22Rv1 (cell line): ENCODE measurements at regions not wholly inside any gene's neighbourhood (a gene's known extent, or its start where the extent isn't known, plus 50 kb on each side); places are given as distances from the start of the nearest gene placed in this dataset.

Source experiments
- H3K27ac ChIP-seq: fragments of 450-650 bp; 2 replicates; pipeline ENCODE4 v1.5.1; 2017
- ZFX ChIP-seq: fragments of 450-650 bp; IDR thresholded peaks from 2 replicates; pipeline ENCODE4 v1.6.1; 2017; ENCODE audit warnings: antibody characterized with exemption, borderline replicate concordance
- TF ChIP-seq, protein P1 (sequence below): fragments of 450-650 bp; IDR thresholded peaks from 2 replicates; pipeline ENCODE4 v1.5.1; 2017; ENCODE audit warnings: mild to moderate bottlenecking

GRCh38 chr2:226398580-226398979, 401.0 kb downstream of the IRS1 start:
- H3K27ac ChIP-seq = no peak overlapping the region
- TF ChIP-seq, protein P1, sequence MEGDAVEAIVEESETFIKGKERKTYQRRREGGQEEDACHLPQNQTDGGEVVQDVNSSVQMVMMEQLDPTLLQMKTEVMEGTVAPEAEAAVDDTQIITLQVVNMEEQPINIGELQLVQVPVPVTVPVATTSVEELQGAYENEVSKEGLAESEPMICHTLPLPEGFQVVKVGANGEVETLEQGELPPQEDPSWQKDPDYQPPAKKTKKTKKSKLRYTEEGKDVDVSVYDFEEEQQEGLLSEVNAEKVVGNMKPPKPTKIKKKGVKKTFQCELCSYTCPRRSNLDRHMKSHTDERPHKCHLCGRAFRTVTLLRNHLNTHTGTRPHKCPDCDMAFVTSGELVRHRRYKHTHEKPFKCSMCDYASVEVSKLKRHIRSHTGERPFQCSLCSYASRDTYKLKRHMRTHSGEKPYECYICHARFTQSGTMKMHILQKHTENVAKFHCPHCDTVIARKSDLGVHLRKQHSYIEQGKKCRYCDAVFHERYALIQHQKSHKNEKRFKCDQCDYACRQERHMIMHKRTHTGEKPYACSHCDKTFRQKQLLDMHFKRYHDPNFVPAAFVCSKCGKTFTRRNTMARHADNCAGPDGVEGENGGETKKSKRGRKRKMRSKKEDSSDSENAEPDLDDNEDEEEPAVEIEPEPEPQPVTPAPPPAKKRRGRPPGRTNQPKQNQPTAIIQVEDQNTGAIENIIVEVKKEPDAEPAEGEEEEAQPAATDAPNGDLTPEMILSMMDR = no peak
- no peak for TF ChIP-seq ZFX

DNA sequence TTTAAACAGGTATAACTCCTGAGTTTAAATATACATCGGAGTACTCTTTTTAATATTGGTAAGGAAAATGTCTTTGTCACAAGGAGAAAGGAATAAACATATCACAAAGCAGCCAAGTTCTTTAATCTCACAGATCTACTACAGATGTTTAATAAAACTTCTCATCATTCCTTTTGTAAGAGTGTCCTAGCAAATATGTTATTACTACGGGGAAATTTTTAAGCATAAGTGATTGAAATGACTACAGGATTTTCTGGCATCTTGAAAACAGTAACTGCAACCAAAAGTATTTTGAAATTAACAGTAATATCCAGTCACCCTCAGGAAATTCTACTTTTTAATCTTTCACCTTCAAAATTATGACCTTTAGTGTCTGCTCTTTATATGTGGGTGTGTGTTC, 403.1 kb downstream of the IRS1 start:
- H3K27ac ChIP-seq = no peak overlapping the region
- no peak for TF ChIP-seq ZFX
- TF ChIP-seq, protein P1 = no peak

GRCh38 chr2:226387499-226387942, 412.1 kb downstream of the IRS1 start:
- H3K27ac ChIP-seq = no peak overlapping the region
- TF ChIP-seq, protein P1 = no peak
- TF ChIP-seq ZFX = no peak

- TF ChIP-seq, protein P1 = no peak
- no peak for TF ChIP-seq ZFX
- no peak overlapping the region for H3K27ac ChIP-seq
Observed at GRCh38 chr2:226383461-226383860, 416.2 kb downstream of the IRS1 start.

GRCh38 chr2:226380679-226381078, 418.9 kb downstream of the IRS1 start:
- TF ChIP-seq, protein P1 = no peak
- TF ChIP-seq ZFX = no peak
- peak overlapping the region; percentile 89 for H3K27ac ChIP-seq

DNA sequence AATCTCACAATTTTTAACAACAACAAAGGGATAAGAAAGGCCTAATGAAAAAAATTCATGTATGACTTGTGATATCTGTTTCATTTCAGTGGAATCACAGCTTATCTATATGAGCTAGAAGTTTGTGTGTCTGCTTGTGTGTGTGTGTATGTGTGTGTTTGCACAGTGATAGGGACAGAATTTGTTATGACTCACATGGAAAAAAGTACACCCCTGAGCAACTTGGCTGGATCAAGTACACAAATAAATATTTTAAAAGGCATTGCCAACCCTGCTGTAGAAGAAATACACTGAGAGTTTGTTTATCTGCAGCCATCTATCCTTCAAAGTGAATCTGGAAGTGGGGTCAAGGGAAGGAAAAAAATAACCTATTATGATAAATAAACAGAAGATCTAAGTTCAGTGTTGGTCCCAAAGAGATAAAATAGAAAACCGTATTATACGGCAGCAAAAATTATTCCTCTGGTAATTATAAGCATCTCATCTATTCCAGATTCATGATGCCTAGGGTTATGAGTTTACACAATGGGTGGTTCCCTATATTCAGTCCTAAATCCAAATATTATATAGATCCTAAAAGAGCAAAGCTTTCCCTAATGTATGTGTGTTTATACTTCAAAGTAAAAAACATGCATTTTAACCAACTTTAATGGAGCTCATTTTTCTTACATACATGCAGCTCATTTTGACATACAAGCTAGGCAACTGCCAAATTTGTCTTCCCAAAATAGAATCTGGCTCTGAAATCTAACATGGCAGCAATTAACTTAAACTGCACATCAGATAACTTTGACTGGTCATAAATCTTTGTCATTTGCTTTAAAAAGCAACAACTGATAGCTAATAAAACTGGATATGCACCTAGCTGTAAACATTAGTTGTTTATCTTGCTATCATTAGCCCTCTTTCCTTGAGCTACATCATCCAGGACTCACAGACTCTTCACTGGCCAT, 420.6 kb downstream of the IRS1 start:
- H3K27ac ChIP-seq = peak overlapping the region; percentile 89
- TF ChIP-seq, protein P1 = no peak
- TF ChIP-seq ZFX = no peak

DNA sequence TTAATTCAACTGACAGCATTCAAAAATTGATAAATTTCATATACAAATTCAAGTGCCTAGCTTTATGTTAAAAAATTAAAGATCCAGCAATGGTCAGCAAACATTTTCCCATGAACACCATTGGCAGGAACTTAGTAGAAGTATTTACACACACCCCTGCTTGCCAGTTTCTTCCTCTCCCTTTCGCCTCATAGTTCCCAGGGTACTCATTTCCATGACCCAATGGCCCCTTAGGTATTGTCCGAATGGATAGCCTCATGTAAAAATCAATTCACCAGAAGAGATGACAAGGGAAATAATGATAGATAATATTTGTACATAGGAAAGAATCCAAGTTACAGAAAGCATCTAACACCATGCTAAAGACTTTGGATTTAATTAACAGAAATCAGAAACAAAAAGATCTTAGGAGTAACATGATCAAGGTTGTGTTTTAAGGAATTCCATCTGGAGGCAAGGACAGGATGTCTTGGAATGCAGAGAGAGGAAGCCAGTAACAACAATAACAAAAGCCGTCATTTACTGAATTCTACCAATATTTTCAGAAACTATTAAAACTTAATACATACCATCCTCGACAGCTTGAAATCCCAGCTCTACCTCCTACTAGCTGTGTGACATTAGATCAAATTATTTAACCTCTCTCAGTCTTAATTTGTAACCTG, 423.0 kb downstream of the IRS1 start:
- no peak overlapping the region for H3K27ac ChIP-seq
- TF ChIP-seq, protein P1 = no peak
- no peak for TF ChIP-seq ZFX
